CD4-positive, alpha-beta T cell (primary cell): ENCODE measurements at regions not wholly inside any gene's neighbourhood (a gene's known extent, or its start where the extent isn't known, plus 50 kb on each side); places are given as distances from the start of the nearest gene placed in this dataset.
"Not testable (repeated sequence)": the region's sequence is repeated elsewhere in the genome, so short reads cannot be mapped to it uniquely, and the experiment has no call there.

ENCODE experiments used
- ATAC-seq: fragments of 200-7000 bp; cut with Tn5 transposase; one replicate; pipeline ENCODE4 v1.10.0; 2022; ENCODE audit warnings: mild to moderate bottlenecking; ENCODE audit not compliant: poor library complexity
- CTCF ChIA-PET: fragments of 350-600 bp; sonication (Branson Sonifier 250); formaldehyde crosslinking; loops from one replicate; lab custom pipeline; 2021; ENCODE audit warnings: antibody characterized with exemption, inconsistent platforms; lab: Charles Lee
- POLR2A ChIA-PET: fragments of 350-600 bp; sonication (Branson Sonifier 250); formaldehyde crosslinking; loops from one replicate; lab custom pipeline; 2021; ENCODE audit warnings: antibody characterized with exemption, inconsistent platforms; lab: Charles Lee
- DNase-seq, 14 experiments: peaks; one replicate each; pipeline ENCODE4 v3.0.0-alpha.2; 2013 to 2020; ENCODE audit warnings: mixed read lengths in 2 of 14
- H3K27ac ChIP-seq, 2 donors: one replicate each; pipeline versions ENCODE4 v1.5.1 to v1.7.0; 2013; ENCODE audit warnings: low read length in 2 of 2, low read depth in 1 of 2, mild to moderate bottlenecking in 1 of 2
- H3K27me3 ChIP-seq, 2 experiments: 1 replicate in 1 of 2; 2 replicates in 1 of 2; pipeline versions ENCODE4 v1.6.1 to v1.7.0; 2013; ENCODE audit warnings: low read length in 2 of 2, control low read depth in 1 of 2, mild to moderate bottlenecking in 1 of 2, moderate library complexity in 1 of 2; ENCODE audit not compliant: insufficient read depth in 2 of 2, control insufficient read depth in 1 of 2
- H3K36me3 ChIP-seq: one replicate; pipeline ENCODE4 v1.6.1; 2013; ENCODE audit warnings: low read length, control low read depth; ENCODE audit not compliant: insufficient read depth
- H3K4me1 ChIP-seq: one replicate; pipeline ENCODE4 v1.6.1; 2013; ENCODE audit warnings: low read length, control low read depth; ENCODE audit not compliant: insufficient read depth
- H3K4me3 ChIP-seq: one replicate; pipeline ENCODE4 v1.5.1; 2013; ENCODE audit warnings: mild to moderate bottlenecking, low read length, moderate library complexity
- H3K9me3 ChIP-seq, 2 experiments: 1 replicate in 1 of 2; 2 replicates in 1 of 2; pipeline versions ENCODE4 v1.6.1 to v1.7.0; 2013; ENCODE audit warnings: low read length in 2 of 2, mild to moderate bottlenecking in 2 of 2, control low read depth in 1 of 2, moderate library complexity in 1 of 2; ENCODE audit not compliant: control insufficient read depth in 1 of 2, insufficient read depth in 1 of 2
- H3K27ac Mint-ChIP-seq: one replicate; pipeline ENCODE4 v1.8.0; 2020; ENCODE audit warnings: mixed read lengths
- H3K27me3 Mint-ChIP-seq: one replicate; pipeline ENCODE4 v1.8.0; 2021; ENCODE audit warnings: mixed read lengths
- H3K36me3 Mint-ChIP-seq: one replicate; pipeline ENCODE4 v1.8.0; 2021; ENCODE audit warnings: low read depth, mixed read lengths
- H3K4me1 Mint-ChIP-seq: one replicate; pipeline ENCODE4 v1.8.0; 2021; ENCODE audit warnings: low read depth, mixed read lengths
- H3K4me3 Mint-ChIP-seq: one replicate; pipeline ENCODE4 v1.8.0; 2020; ENCODE audit warnings: mild to moderate bottlenecking, mixed read lengths
- H3K9me3 Mint-ChIP-seq: one replicate; pipeline ENCODE4 v1.8.0; 2020; ENCODE audit warnings: mixed read lengths
- CTCF ChIP-seq: fragments of 200-600 bp; IDR thresholded peaks from one replicate; pipeline ENCODE4 v1.8.0; 2022; ENCODE audit warnings: antibody characterized with exemption, mild to moderate bottlenecking
- intact Hi-C, 2 experiments: fragments of 100-400 bp; cut with DNase I in 1 of 2; cut with micrococcal nuclease in 1 of 2; formaldehyde crosslinking; loops; one replicate each; pipeline versions ENCODE4 v1.15.1 to v1.9.0; 2023 to 2025; cut with DNase I, micrococcal nuclease

GRCh38 chr10:32217216-32217615 lies 129.7 kb downstream of the EPC1 start:
- no peaks in the 10 kb centered on the region for H3K4me1 ChIP-seq
- H3K4me3 Mint-ChIP-seq = no peak overlapping the region
- no peak overlapping the region for H3K27ac Mint-ChIP-seq
- no peak overlapping the region for H3K4me3 ChIP-seq
- no peak for TF ChIP-seq CTCF
- intact Hi-C loops = loop anchor here in 1 of 2 experiments (10.0 kb wide), 1 partner anchor 1492 kb away; no protein-coding TSS in a partner anchor
- no peaks in the 10 kb centered on the region for H3K4me1 Mint-ChIP-seq
- ATAC-seq (no peak), DNase-seq (no peak)
- peaks cover 9% of the 10 kb centered on the region for H3K9me3 Mint-ChIP-seq
- H3K27ac ChIP-seq = no peak overlapping the region
- H3K36me3 ChIP-seq = no peaks in the 10 kb centered on the region
- no peaks in the 10 kb centered on the region for H3K27me3 ChIP-seq
- peaks cover 7 to 12% of the 10 kb centered on the region in 2 experiments for H3K9me3 ChIP-seq
- peaks cover 6% of the 10 kb centered on the region for H3K27me3 Mint-ChIP-seq
- ChIA-PET POLR2A (no interaction called here), CTCF (no interaction called here)
- H3K36me3 Mint-ChIP-seq = peaks cover 4% of the 10 kb centered on the region

GRCh38 chr10:32213838-32214237 lies 133.1 kb downstream of the EPC1 start:
- H3K9me3 Mint-ChIP-seq, H3K9me3 ChIP-seq, ATAC-seq, H3K4me1 Mint-ChIP-seq, DNase-seq, H3K27ac Mint-ChIP-seq, CTCF ChIA-PET, H3K27me3 ChIP-seq, H3K4me1 ChIP-seq, H3K27ac ChIP-seq, H3K4me3 ChIP-seq, POLR2A ChIA-PET, H3K36me3 Mint-ChIP-seq, H3K27me3 Mint-ChIP-seq, H3K36me3 ChIP-seq, H3K4me3 Mint-ChIP-seq: not testable (repeated sequence)
- intact Hi-C loops = loop anchor here in 1 of 2 experiments (10.0 kb wide), 1 partner anchor 1489 kb away; no protein-coding TSS in a partner anchor

DNA sequence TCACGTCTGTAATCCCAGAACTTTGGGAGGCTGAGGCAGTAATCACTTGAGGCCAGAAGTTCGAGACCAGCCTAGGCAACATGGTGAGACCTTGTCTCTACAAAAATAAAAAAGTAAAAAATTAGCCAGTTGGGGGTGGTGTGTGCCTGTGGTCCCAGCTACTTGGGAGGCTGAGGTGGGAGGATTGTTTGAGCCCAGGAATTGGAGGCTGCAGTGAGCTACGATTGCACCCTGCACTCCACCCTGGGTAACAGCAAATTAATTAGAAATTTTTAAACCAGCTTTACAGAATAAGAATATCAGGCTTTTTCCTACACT lies 136.0 kb downstream of the EPC1 start:
- Mint-ChIP-seq H3K27ac (no peak overlapping the region), H3K9me3 (no peaks in the 10 kb centered on the region), H3K4me1 (no peaks in the 10 kb centered on the region), H3K4me3 (no peak overlapping the region), H3K27me3 (no peaks in the 10 kb centered on the region), H3K36me3 (no peaks in the 10 kb centered on the region)
- Histone ChIP-seq H3K4me3 (no peak overlapping the region), H3K9me3 (no peaks in the 10 kb centered on the region), H3K4me1 (peaks cover 7% of the 10 kb centered on the region), H3K27ac (no peak overlapping the region), H3K27me3 (no peaks in the 10 kb centered on the region), H3K36me3 (no peaks in the 10 kb centered on the region)
- DNase-seq (no peak), ATAC-seq (no peak)
- POLR2A ChIA-PET = interaction anchor here (1.2 kb wide), 1 partner anchor 10 kb away, joined by 3 read pairs; no protein-coding TSS in a partner anchor
- CTCF ChIA-PET = no interaction called here
- intact Hi-C loops = loop anchor here in 1 of 2 experiments (10.0 kb wide), 1 partner anchor 1486 kb away; no protein-coding TSS in a partner anchor
- TF ChIP-seq CTCF = no peak
